HG03520 (cell line): ENCODE measurements at regions not wholly inside any gene's neighbourhood (a gene's known extent, or its start where the extent isn't known, plus 50 kb on each side); places are given as distances from the start of the nearest gene placed in this dataset.

Experiments
- ATAC-seq: cut with Tn5 transposase; IDR thresholded peaks from one replicate; pipeline ENCODE4 v1.9.1; 2021; ENCODE audit warnings: mild to moderate bottlenecking, moderate library complexity; ENCODE audit not compliant: unreplicated experiment

- no peak for ATAC-seq
Observed at GRCh38 chr5:152855441-152855840, 450.4 kb upstream of the NMUR2 start.

DNA sequence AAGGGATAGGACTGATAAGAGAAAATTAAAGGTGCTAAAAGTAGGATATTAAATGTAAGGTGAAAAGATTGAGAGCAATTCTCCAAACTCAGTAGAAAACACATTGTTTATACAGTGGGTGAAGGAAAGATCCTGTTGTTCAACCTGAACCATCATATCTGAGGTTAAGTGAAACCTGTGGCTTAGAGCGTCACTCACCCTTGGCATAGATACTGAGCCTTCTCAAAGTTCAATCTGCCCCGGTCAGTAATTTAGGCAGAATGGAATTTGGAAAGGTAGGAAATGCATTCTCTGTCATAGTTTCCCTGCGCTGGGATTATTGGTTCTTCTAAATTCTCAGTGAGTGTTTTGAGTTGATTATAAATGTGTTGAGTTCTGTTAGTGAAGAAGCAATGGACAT lies 456.2 kb upstream of the NMUR2 start:
- no peak for ATAC-seq

DNA sequence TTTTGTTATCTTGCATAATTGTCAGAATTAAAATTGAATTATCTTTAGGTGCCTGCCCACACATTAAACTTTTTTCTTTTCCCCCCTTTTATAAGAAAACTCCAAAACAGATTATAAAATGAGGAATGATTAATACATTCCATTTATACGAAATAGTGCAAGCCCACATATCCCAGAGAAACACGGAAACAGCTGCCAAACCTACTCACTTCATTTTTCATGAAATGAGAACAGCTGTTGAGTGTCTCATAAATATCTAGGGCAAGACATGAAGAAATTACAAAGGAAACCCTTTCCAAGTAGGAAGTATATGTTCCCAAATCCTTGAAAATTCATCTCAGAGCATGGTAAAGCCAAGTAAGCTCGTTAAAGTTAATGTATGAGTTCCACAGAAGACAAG lies 459.4 kb upstream of the NMUR2 start:
- ATAC-seq, result no peak

DNA sequence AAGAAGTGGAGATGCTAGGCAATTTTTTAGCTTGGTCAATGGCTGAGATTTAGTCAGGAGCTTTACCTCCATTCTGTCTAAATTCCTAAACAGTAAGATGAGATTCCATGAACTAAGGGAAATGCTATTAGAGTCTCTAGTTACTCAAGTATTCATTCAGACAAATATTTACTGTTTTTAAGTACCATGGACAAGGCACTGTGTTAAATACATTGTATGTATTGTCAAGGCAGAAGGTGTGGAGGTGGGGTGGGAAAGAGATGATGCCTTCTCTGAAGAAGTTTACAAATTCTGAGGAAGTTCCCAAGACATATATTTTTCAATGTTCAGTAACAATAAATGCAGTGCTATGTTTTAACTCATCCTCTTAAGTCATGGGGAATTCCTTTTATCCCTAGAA lies 459.9 kb upstream of the NMUR2 start:
- no peak for ATAC-seq

DNA sequence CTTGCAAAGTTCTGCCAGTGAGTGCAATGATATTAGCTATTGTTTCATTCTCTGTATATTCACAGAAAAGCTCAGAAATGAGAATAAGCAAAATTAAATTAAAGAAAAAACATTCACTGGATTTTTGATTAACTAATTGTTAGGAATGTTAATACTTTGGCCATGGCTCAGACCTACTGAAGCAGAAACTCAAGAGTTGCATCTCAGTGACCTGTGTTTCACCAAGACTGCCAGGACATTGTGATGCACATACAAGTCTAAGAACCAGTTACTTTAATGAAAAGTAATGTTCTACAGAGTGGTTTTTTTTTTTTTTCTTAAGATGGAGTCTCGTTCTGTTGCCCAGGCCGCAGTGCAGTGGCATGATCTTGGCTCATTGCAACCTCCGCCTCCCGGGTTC lies 464.9 kb upstream of the NMUR2 start:
- no peak for ATAC-seq

GRCh38 chr5:152882621-152883020 lies 477.5 kb upstream of the NMUR2 start:
- ATAC-seq, result no peak

DNA sequence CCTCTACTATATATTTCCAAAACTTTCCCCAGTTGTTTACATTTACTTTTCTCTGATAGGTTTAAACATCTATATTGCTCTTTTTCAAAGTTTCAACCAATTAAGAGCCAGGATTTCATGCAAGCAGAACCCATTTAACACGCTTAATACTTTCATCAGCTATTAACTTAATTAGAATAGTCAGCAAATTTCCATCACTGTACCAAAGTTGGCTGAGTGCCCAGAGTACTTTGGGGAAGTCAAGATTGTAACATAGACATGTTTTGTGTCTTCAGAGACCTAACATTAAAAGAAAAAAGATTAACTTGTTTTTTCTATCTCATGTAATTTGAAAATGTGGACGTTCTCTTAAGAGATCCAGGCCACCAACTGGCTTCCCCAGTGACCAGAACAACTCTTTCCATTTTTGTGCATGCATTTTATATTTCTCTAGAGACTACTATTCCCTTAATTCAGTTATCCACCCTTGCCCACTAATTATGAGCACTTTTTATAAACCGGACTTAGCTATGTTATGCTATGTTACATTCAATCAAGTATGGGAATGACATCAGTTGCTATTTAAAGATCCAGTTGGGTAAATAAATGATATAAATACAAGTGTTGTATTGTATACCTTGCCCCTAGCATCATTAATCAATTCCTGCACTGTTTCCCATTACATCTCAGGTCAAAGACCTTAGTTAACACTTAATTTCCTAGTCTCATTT lies 478.1 kb upstream of the NMUR2 start:
- no peak for ATAC-seq

DNA sequence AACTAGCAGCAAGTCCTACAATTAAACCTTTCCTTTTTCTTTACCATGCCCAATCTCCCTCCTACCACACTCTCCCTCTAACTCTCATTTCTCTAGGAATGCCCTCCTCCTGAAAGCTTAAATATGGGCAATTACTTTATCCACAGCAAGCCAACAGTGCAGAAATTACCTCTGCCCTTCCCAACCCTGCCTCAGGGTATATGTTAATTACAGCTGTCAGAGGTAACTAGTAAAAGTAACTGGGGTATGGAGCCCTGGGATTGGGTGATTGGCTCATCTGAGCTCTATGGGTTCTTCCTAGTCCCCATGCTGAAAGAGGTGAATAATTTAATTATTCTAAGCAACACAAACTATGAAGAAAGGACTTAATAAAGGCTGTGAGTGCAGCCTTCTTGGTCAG lies 478.9 kb upstream of the NMUR2 start:
- no peak for ATAC-seq

DNA sequence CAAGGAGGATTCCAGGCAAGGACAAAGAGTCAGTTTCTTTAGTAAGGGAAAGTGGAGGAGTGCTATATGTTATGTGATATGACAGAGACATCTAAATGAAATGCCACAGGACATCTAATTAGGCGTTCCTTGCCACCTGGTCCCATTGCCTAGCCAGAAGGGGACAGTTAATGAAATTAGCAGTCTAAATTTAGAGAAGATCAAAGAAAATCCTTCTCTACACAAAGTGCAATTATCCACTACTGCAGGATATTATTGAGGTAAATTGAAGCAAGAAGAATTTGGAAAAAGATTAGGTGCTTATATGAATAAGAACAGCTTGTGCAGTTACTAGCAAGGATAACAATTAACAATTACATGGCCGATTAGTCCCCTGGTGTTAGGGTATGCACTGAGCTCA lies 495.3 kb upstream of the NMUR2 start:
- ATAC-seq, result no peak

GRCh38 chr5:152901754-152902153 lies 496.7 kb upstream of the NMUR2 start:
- ATAC-seq, result no peak

- no peak for ATAC-seq
Observed at GRCh38 chr5:152905286-152905685, 500.2 kb upstream of the NMUR2 start.

GRCh38 chr5:152907488-152908245 lies 502.6 kb upstream of the NMUR2 start:
- ATAC-seq, result no peak

- ATAC-seq, result no peak
Observed at GRCh38 chr5:152912924-152913323, 507.8 kb upstream of the NMUR2 start.

DNA sequence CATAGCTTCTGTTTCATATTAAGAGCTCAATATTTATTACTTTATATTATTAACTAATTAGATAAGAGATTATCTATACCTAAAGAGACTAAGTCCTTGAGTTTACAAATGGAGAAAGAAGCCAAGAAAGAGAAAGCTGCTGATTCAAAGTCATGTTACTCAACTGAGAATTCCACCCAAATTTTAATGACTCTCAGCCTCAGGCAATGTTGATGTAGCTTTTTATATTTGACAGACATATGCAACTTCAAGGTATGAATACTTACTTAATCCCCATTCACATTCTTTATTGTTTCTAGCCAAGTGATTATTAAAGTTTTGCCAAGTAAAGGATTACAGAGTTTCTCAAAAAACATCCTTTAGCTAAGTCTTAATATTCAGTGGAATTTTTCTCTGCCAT lies 527.5 kb upstream of the NMUR2 start:
- ATAC-seq, result no peak

- no peak for ATAC-seq
Observed at GRCh38 chr5:152933056-152933455, 528.0 kb upstream of the NMUR2 start.

DNA sequence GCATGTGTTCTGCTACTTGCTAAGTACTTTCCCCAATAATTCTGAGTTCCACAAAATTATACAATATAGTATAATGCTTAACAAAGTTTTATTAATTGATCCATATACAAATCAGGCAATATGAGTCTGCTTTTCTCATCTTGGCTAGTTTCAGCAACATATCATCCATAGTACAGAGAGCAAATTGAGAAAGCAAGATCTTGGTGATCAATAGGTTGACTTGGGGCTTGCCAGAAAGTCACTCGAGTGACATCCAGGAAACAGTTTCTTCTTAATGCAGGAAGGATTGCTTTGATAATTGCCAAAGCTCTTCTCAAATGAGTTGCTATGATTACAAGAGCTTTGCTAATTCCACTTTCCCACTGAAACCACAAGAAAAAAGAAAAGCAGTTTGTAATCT lies 533.6 kb upstream of the NMUR2 start:
- no peak for ATAC-seq

GRCh38 chr5:152942633-152943336 lies 537.7 kb upstream of the NMUR2 start:
- ATAC-seq, result no peak

GRCh38 chr5:152953788-152954483 lies 536.5 kb upstream of the GRIA1 start:
- ATAC-seq, result no peak

DNA sequence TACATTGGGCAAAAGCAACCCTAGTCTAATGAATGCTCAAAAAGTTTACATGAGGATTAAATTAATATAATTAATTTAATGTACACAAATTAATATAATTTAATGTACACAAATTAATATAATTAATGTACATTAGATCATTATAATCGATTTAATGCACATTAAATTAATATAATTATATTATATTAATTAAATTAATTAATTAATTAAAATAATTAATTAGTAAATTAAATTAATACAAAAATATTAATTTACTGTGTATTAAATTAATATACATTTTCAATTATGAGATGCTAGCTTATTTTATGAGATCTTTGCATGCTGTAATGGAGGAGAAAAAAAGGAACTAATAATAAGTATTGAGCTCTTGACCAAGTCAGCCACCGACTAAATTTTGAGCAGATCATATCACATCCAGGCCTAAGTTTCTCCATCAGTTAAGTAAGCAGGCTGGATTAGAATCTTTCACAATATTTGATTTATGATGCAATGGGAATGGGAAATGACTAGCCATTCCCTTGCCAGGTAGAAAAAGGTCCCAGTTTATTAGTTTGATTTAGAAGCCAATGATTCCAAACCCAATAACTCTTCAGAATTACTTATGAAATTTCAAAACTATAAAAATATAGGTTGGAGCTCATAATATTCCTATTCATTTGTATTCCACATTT lies 533.4 kb upstream of the GRIA1 start:
- ATAC-seq, result no peak

- no peak for ATAC-seq
Observed at GRCh38 chr5:152978141-152978835, 512.2 kb upstream of the GRIA1 start.
